K562 (cell line): ENCODE measurements at regions not wholly inside any gene's neighbourhood (a gene's known extent, or its start where the extent isn't known, plus 50 kb on each side); places are given as distances from the start of the nearest gene placed in this dataset.

Experiments used
- ATAC-seq: fragments of 200-7000 bp; cut with Tn5 transposase; 3 replicates; pipeline ENCODE4 v1.9.1; 2020; ENCODE audit warnings: moderate library complexity
- BruUV-seq: library from RNA; stranded (reverse); fragments of 400-500 nt; replicated peaks from 2 replicates; lab custom pipeline; 2021; lab: Mats Ljungman, UMichigan
- CTCF ChIA-PET: fragments of 300-600 bp; formaldehyde crosslinking; extraction: SDS; loops from one replicate; lab custom pipeline; 2021; ENCODE audit warnings: low intra/inter-chr PET ratio; lab: Yijun Ruan, JAX
- POLR2A ChIA-PET: fragments of 300-600, 350-650 bp; sonication (Branson Sonifier 250); formaldehyde crosslinking; extraction: SDS; loops from one replicate; lab custom pipeline; 2021; ENCODE audit warnings: antibody characterized with exemption, inconsistent platforms; lab: Yijun Ruan, JAX
- DNase-seq, 4 experiments: peaks; one replicate each; pipeline versions ENCODE4 v3.0.0 to v3.0.0-alpha.2; 2011 to 2018; ENCODE audit warnings: low spot score in 3 of 4, mixed read lengths in 3 of 4; ENCODE audit errors: extremely low read depth in 1 of 4
- FAIRE-seq: peaks from 2 replicates; lab custom pipeline; 2011; peaks lifted over from hg19 to GRCh38; lab: Jason Lieb, UNC
- H2AFZ ChIP-seq: 2 replicates; pipeline ENCODE4 v1.6.0; 2011; ENCODE audit warnings: low read depth, low read length, control low read depth, inconsistent platforms
- H3K27ac ChIP-seq: fragments of 200-600 bp; 3 replicates; pipeline ENCODE4 v1.8.0; 2011; ENCODE audit warnings: low read depth, mild to moderate bottlenecking, control low read depth, inconsistent platforms, low read length, moderate library complexity, mixed read lengths; ENCODE audit errors: extremely low read depth
- H3K27me3 ChIP-seq, 2 experiments: fragments of 300-600 bp in 1 of 2; 2 replicates in 1 of 2; 3 replicates in 1 of 2; pipeline versions ENCODE4 v1.6.0 to v1.8.0; 2011; ENCODE audit warnings: inconsistent platforms in 2 of 2, low read length in 2 of 2, mild to moderate bottlenecking in 1 of 2, mixed read lengths in 1 of 2, moderate library complexity in 1 of 2; ENCODE audit not compliant: control insufficient read depth in 2 of 2, insufficient read depth in 2 of 2
- H3K36me3 ChIP-seq: fragments of 300-600 bp; 3 replicates; pipeline ENCODE4 v1.8.0; 2011; ENCODE audit warnings: mild to moderate bottlenecking, low read length, inconsistent platforms; ENCODE audit not compliant: control insufficient read depth, insufficient read depth
- H3K4me1 ChIP-seq, 2 experiments: fragments of 200-600 bp in 1 of 2; replicated peaks in 1 of 2; 2 replicates in 1 of 2; 3 replicates in 1 of 2; pipeline versions ENCODE4 v1.5.1 to v1.8.0; 2011; ENCODE audit warnings: inconsistent platforms in 2 of 2, low read length in 2 of 2, mild to moderate bottlenecking in 1 of 2, mixed read lengths in 1 of 2, moderate library complexity in 1 of 2; ENCODE audit not compliant: control insufficient read depth in 2 of 2, insufficient read depth in 2 of 2
- H3K4me2 ChIP-seq: 2 replicates; pipeline ENCODE4 v1.6.1; 2011; ENCODE audit warnings: low read length, control low read depth, inconsistent platforms, mixed read lengths; ENCODE audit not compliant: insufficient read depth
- H3K4me3 ChIP-seq: fragments of 200-600 bp; sonication (generic), shearing (Covaris generic); 2 replicates; pipeline ENCODE4 v1.5.1; 2016; ENCODE audit warnings: control low read depth, inconsistent platforms
- H3K79me2 ChIP-seq: fragments of 200-600 bp; 3 replicates; pipeline ENCODE4 v1.8.0; 2011; ENCODE audit warnings: low read length, inconsistent platforms; ENCODE audit not compliant: control insufficient read depth, insufficient read depth
- H3K9ac ChIP-seq, 2 experiments: 2 replicates each; pipeline versions ENCODE4 v1.6.0 to v1.6.1; 2011; ENCODE audit warnings: low read depth in 2 of 2, low read length in 2 of 2, control low read depth in 1 of 2, inconsistent platforms in 1 of 2, mild to moderate bottlenecking in 1 of 2, mixed read lengths in 1 of 2; ENCODE audit not compliant: insufficient read depth in 1 of 2
- H3K9me1 ChIP-seq: one replicate; pipeline ENCODE4 v1.6.0; 2011; ENCODE audit warnings: inconsistent platforms, mild to moderate bottlenecking, low read length, moderate library complexity; ENCODE audit not compliant: control insufficient read depth, insufficient read depth
- H3K9me3 ChIP-seq: replicated peaks from 2 replicates; pipeline ENCODE4 v1.5.1; 2011; ENCODE audit warnings: low read depth, low read length, inconsistent platforms; ENCODE audit not compliant: control insufficient read depth, insufficient read depth
- H4K20me1 ChIP-seq: replicated peaks from 2 replicates; pipeline ENCODE4 v1.6.1; 2011; ENCODE audit warnings: low read length, inconsistent platforms, mixed read lengths; ENCODE audit not compliant: control insufficient read depth, insufficient read depth
- AFF4 ChIP-seq: sonication (generic); formaldehyde crosslinking; IDR thresholded peaks from 2 replicates; pipeline ENCODE4 v1.8.0; 2023; ENCODE audit warnings: mild to moderate bottlenecking, missing genetic modification reagents
- CEBPG ChIP-seq, 3 experiments: fragments of 200-800 bp in 1 of 3; sonication (Bioruptor generic) in 1 of 3; sonication (generic) in 1 of 3; formaldehyde crosslinking in 1 of 3; IDR thresholded peaks in 2 of 3; conservative IDR thresholded peaks in 1 of 3; 2 replicates each; pipeline versions ENCODE4 v1.6.1 to v1.8.0; 2016 to 2022; ENCODE audit warnings: missing compliant biosample characterization in 2 of 3, missing genetic modification characterization in 2 of 3, mild to moderate bottlenecking in 1 of 3, missing genetic modification reagents in 1 of 3
- EP400 ChIP-seq: fragments of 450-650 bp; IDR thresholded peaks from 2 replicates; pipeline ENCODE4 v1.6.1; 2017; ENCODE audit warnings: antibody characterized with exemption, mild to moderate bottlenecking, moderate library complexity
- FOXK2 ChIP-seq, 2 experiments: fragments of 450-650 bp; IDR thresholded peaks in 1 of 2; conservative IDR thresholded peaks in 1 of 2; 2 replicates each; pipeline ENCODE4 v1.6.1; 2016; ENCODE audit warnings: low read depth in 2 of 2, mild to moderate bottlenecking in 1 of 2
- HDGF ChIP-seq: fragments of 450-650 bp; IDR thresholded peaks from 2 replicates; pipeline ENCODE4 v1.6.1; 2016
- KLF1 ChIP-seq: fragments of 450-650 bp; IDR thresholded peaks from 2 replicates; pipeline ENCODE4 v1.6.1; 2016; ENCODE audit warnings: missing genetic modification characterization, missing compliant biosample characterization
- NEUROD1 ChIP-seq: fragments of 150-350 bp; IDR thresholded peaks from 2 replicates; pipeline ENCODE4 v1.6.1; 2014; ENCODE audit warnings: borderline replicate concordance, low read length, low read depth; ENCODE audit not compliant: partially characterized antibody
- OTX1 ChIP-seq: fragments of 450-650 bp; formaldehyde crosslinking; IDR thresholded peaks from 2 replicates; pipeline ENCODE4 v1.4.0; 2022; ENCODE audit warnings: mild to moderate bottlenecking
- RBM14 ChIP-seq: fragments of 200-400 bp; formaldehyde crosslinking; IDR thresholded peaks from 2 replicates; pipeline ENCODE4 v1.6.1; 2018; ENCODE audit warnings: low read depth, mild to moderate bottlenecking, low read length, moderate library complexity, borderline replicate concordance; ENCODE audit not compliant: insufficient read depth
- RUNX1 ChIP-seq: sonication (generic); IDR thresholded peaks from 2 replicates; pipeline ENCODE4 v1.6.1; 2016; ENCODE audit warnings: antibody characterized with exemption, low read depth
- SMAD1 ChIP-seq: fragments of 150-350 bp; IDR thresholded peaks from 2 replicates; pipeline ENCODE4 v1.6.1; 2014; ENCODE audit warnings: low read length, low read depth; ENCODE audit not compliant: partially characterized antibody
- THAP7 ChIP-seq: fragments of 250-450 bp; sonication (Bioruptor Pico); IDR thresholded peaks from 2 replicates; pipeline ENCODE4 v1.5.0; 2021
- ZC3H8 ChIP-seq: fragments of 450-650 bp; IDR thresholded peaks from 2 replicates; pipeline ENCODE4 v1.6.1; 2017
- ZNF217 ChIP-seq: sonication (generic); formaldehyde crosslinking; IDR thresholded peaks from 2 replicates; pipeline ENCODE4 v1.8.0; 2022; ENCODE audit warnings: mild to moderate bottlenecking, missing genetic modification reagents
- WGBS: fragments of 100-300 bp; shearing (Covaris generic); methylation state at CpG from one replicate; pipeline ENCODE4 v1.1.6; 2016; ENCODE audit warnings: low coverage, mixed read lengths; ENCODE audit not compliant: insufficient coverage; ENCODE audit errors: missing lambda C conversion rate; 5-methylcytosine and 5-hydroxymethylcytosine counted together
- in situ Hi-C: fragments of 300-500 bp; cut with MboI; formaldehyde crosslinking; loops from 4 replicates; pipeline ENCODE4 v1.15.0; 2018; ENCODE audit warnings: inconsistent platforms, mixed read lengths
- intact Hi-C: fragments of 100-400 bp; cut with micrococcal nuclease; formaldehyde crosslinking; loops from 2 replicates; pipeline ENCODE4 v1.14.2; 2022

- H4K20me1 ChIP-seq: no peaks in the 10 kb centered on the region
- TF ChIP-seq OTX1 (CRISPR knock-in tag) (no peak), AFF4 (CRISPR knock-in tag) (no peak), CEBPG (CRISPR knock-in tag; IDR thresholded peaks at IDR 0.05) (no peak), CEBPG (tag; conservative IDR thresholded peaks at IDR 0.05 in 1 of 2, IDR thresholded peaks at IDR 0.05 in 1 of 2) (no peak), FOXK2 (conservative IDR thresholded peaks at IDR 0.05 in 1 of 2, IDR thresholded peaks at IDR 0.05 in 1 of 2; ENCODE audit: low read depth in 2 of 2) (no peak), ZC3H8 (no peak), RBM14 (no peak), ZNF217 (no peak), RUNX1 (no peak), NEUROD1 (no peak), HDGF (no peak), EP400 (no peak), SMAD1 (no peak), KLF1 (tag) (no peak), THAP7 (no peak)
- TF ChIP-seq, all 486 proteins: peak for 0
- Histone ChIP-seq H3K27ac (no peak overlapping the region), H3K36me3 (no peaks in the 10 kb centered on the region), H3K4me2 (no peak overlapping the region), H3K4me1 (no peaks in the 10 kb centered on the region), H3K27me3 (no peaks in the 10 kb centered on the region), H3K9me1 (no peaks in the 10 kb centered on the region), H3K4me3 (no peak overlapping the region), H3K9me3 (no peaks in the 10 kb centered on the region), H3K79me2 (no peaks in the 10 kb centered on the region), H3K9ac (no peak overlapping the region), H2AFZ (no peak overlapping the region)
- ChIA-PET CTCF (no interaction called here), POLR2A (no interaction called here)
- 0% methylated on average over 2 of the region's 2 CpGs for WGBS
- no peak for DNase-seq
- intact Hi-C loops (no loop called here), in situ Hi-C loops (no loop called here)
- no peak for ATAC-seq
- FAIRE-seq: no peak
- BruUV-seq: no TSS peak
Measured at GRCh38 chr4:163582703-163583102, 88.2 kb downstream of the TMA16 start.
